H9 (cell line): ENCODE measurements at regions not wholly inside any gene's neighbourhood (a gene's known extent, or its start where the extent isn't known, plus 50 kb on each side); places are given as distances from the start of the nearest gene placed in this dataset.

ENCODE experiments used
- DNase-seq: peaks from one replicate; pipeline ENCODE4 v3.0.0-alpha.2; 2017
- H2AFZ ChIP-seq: one replicate; pipeline ENCODE4 v1.6.1; 2013; ENCODE audit warnings: mild to moderate bottlenecking, low read length, control low read depth, moderate library complexity
- H2AK5ac ChIP-seq: 2 replicates; pipeline ENCODE4 v1.6.1; 2013; ENCODE audit warnings: low read length, control low read depth, mixed read lengths; ENCODE audit not compliant: insufficient read length
- H2BK120ac ChIP-seq: one replicate; pipeline ENCODE4 v1.6.1; 2013; ENCODE audit warnings: low read depth, mild to moderate bottlenecking, low read length, control low read depth, inconsistent platforms; ENCODE audit not compliant: poor library complexity, severe bottlenecking
- H2BK12ac ChIP-seq: 2 replicates; pipeline ENCODE4 v1.6.1; 2013; ENCODE audit warnings: low read length, control low read depth, mixed read lengths, low read depth; ENCODE audit not compliant: insufficient read length
- H2BK15ac ChIP-seq: 2 replicates; pipeline ENCODE4 v1.6.1; 2013; ENCODE audit warnings: low read depth, low read length, control low read depth
- H2BK20ac ChIP-seq: one replicate; pipeline ENCODE4 v1.6.1; 2013; ENCODE audit warnings: low read depth, mild to moderate bottlenecking, low read length, control low read depth, inconsistent platforms; ENCODE audit not compliant: poor library complexity, severe bottlenecking
- H2BK5ac ChIP-seq: 2 replicates; pipeline ENCODE4 v1.6.1; 2013; ENCODE audit warnings: low read length, control low read depth, mixed read lengths; ENCODE audit not compliant: insufficient read length
- H3K14ac ChIP-seq: 2 replicates; pipeline ENCODE4 v1.6.1; 2013; ENCODE audit warnings: low read length, control low read depth; ENCODE audit not compliant: insufficient read depth
- H3K18ac ChIP-seq: 2 replicates; pipeline ENCODE4 v1.6.1; 2013; ENCODE audit warnings: low read depth, mild to moderate bottlenecking, mixed read lengths, low read length, control low read depth; ENCODE audit not compliant: insufficient read length
- H3K23ac ChIP-seq: 2 replicates; pipeline ENCODE4 v1.6.1; 2013; ENCODE audit warnings: low read length, control low read depth, mixed read lengths, low read depth; ENCODE audit not compliant: insufficient read length
- H3K23me2 ChIP-seq: 2 replicates; pipeline ENCODE4 v1.6.1; 2013; ENCODE audit warnings: low read depth, mild to moderate bottlenecking, mixed read lengths, low read length, control low read depth; ENCODE audit not compliant: insufficient read length, poor library complexity, severe bottlenecking
- H3K27ac ChIP-seq: 2 replicates; pipeline ENCODE4 v1.5.1; 2013; ENCODE audit warnings: low read length, control low read depth, mixed read lengths, low read depth; ENCODE audit not compliant: insufficient read length
- H3K27me3 ChIP-seq: 2 replicates; pipeline ENCODE4 v1.6.1; 2013; ENCODE audit warnings: low read length, control low read depth, inconsistent platforms; ENCODE audit not compliant: insufficient read depth
- H3K4ac ChIP-seq: 2 replicates; pipeline ENCODE4 v1.6.1; 2013; ENCODE audit warnings: low read depth, mild to moderate bottlenecking, control low read depth, inconsistent platforms, low read length, moderate library complexity
- H3K4me1 ChIP-seq: 2 replicates; pipeline ENCODE4 v1.6.1; 2013; ENCODE audit warnings: low read length, control low read depth, inconsistent platforms; ENCODE audit not compliant: insufficient read depth
- H3K4me2 ChIP-seq: 2 replicates; pipeline ENCODE4 v1.6.1; 2013; ENCODE audit warnings: low read length, control low read depth, mixed read lengths; ENCODE audit not compliant: insufficient read length, insufficient read depth
- H3K56ac ChIP-seq: 2 replicates; pipeline ENCODE4 v1.6.1; 2013; ENCODE audit warnings: low read depth, mild to moderate bottlenecking, mixed read lengths, low read length, control low read depth; ENCODE audit not compliant: insufficient read length
- H3K79me1 ChIP-seq: 2 replicates; pipeline ENCODE4 v1.6.1; 2013; ENCODE audit warnings: low read depth, mild to moderate bottlenecking, moderate library complexity, low read length, control low read depth, inconsistent platforms; ENCODE audit not compliant: insufficient read depth, poor library complexity, severe bottlenecking
- H3K79me2 ChIP-seq: 2 replicates; pipeline ENCODE4 v1.6.1; 2013; ENCODE audit warnings: low read length, control low read depth, inconsistent platforms; ENCODE audit not compliant: insufficient read depth
- H3K9ac ChIP-seq: 2 replicates; pipeline ENCODE4 v1.6.1; 2013; ENCODE audit warnings: low read length, control low read depth, mixed read lengths; ENCODE audit not compliant: insufficient read length; ENCODE audit errors: extremely low read depth
- H3K9me3 ChIP-seq: one replicate; pipeline ENCODE4 v1.6.1; 2013; ENCODE audit warnings: low read depth, low read length, inconsistent platforms; ENCODE audit not compliant: control insufficient read depth
- H3T11ph ChIP-seq: one replicate; pipeline ENCODE4 v1.6.1; 2013; ENCODE audit warnings: mild to moderate bottlenecking, low read length, control low read depth, inconsistent platforms
- H4K20me1 ChIP-seq: one replicate; pipeline ENCODE4 v1.6.1; 2013; ENCODE audit not compliant: control insufficient read depth, insufficient read length, insufficient read depth
- H4K5ac ChIP-seq: 2 replicates; pipeline ENCODE4 v1.6.1; 2013; ENCODE audit warnings: low read depth, mild to moderate bottlenecking, mixed read lengths, low read length, control low read depth; ENCODE audit not compliant: insufficient read length
- H4K8ac ChIP-seq: replicated peaks from 2 replicates; pipeline ENCODE4 v1.6.1; 2013; ENCODE audit warnings: low read length, control low read depth, mixed read lengths, low read depth; ENCODE audit not compliant: insufficient read length
- H4K91ac ChIP-seq: 2 replicates; pipeline ENCODE4 v1.6.1; 2013; ENCODE audit warnings: low read depth, mild to moderate bottlenecking, moderate library complexity, mixed read lengths, low read length, control low read depth; ENCODE audit not compliant: insufficient read length
- H3K27ac Mint-ChIP-seq, 3 experiments: 2 replicates in 2 of 3; 3 replicates in 1 of 3; pipeline ENCODE4 v1.8.0; 2020 to 2021; ENCODE audit warnings: mixed read lengths in 3 of 3, mild to moderate bottlenecking in 1 of 3, moderate library complexity in 1 of 3
- H3K27me3 Mint-ChIP-seq: 2 replicates; pipeline ENCODE4 v1.8.0; 2021; ENCODE audit warnings: low read depth, mild to moderate bottlenecking, moderate library complexity, mixed read lengths
- H3K36me3 Mint-ChIP-seq, 3 experiments: 2 replicates in 2 of 3; 3 replicates in 1 of 3; pipeline ENCODE4 v1.8.0; 2020 to 2021; ENCODE audit warnings: low read depth in 3 of 3, mixed read lengths in 3 of 3; ENCODE audit not compliant: insufficient read depth in 1 of 3
- H3K4me1 Mint-ChIP-seq, 2 experiments: 2 replicates each; pipeline ENCODE4 v1.8.0; 2020; ENCODE audit warnings: mixed read lengths in 2 of 2
- H3K4me3 Mint-ChIP-seq, 2 experiments: 2 replicates in 1 of 2; 3 replicates in 1 of 2; pipeline ENCODE4 v1.8.0; 2020 to 2021; ENCODE audit warnings: mild to moderate bottlenecking in 2 of 2, mixed read lengths in 2 of 2, moderate library complexity in 1 of 2
- H3K9me3 Mint-ChIP-seq, 2 experiments: 2 replicates in 1 of 2; 3 replicates in 1 of 2; pipeline ENCODE4 v1.8.0; 2020; ENCODE audit warnings: mild to moderate bottlenecking in 2 of 2, mixed read lengths in 2 of 2, moderate library complexity in 1 of 2
- CTCF ChIP-seq: fragments of 200-600 bp; sonication (generic); conservative IDR thresholded peaks from 3 replicates; pipeline ENCODE4 v1.8.0; 2021; ENCODE audit warnings: antibody characterized with exemption, mild to moderate bottlenecking
- WGBS: extraction: QIAGEN DNeasy Blood & Tissue Kit; methylation state at CpG from one replicate; pipeline ENCODE4 v1.1.7; 2013; ENCODE audit warnings: missing lambda C conversion rate, low lambda C conversion rate, mixed read lengths; ENCODE audit not compliant: insufficient read length; ENCODE audit errors: extremely low coverage; 5-methylcytosine and 5-hydroxymethylcytosine counted together

GRCh38 chr20:33910056-33910455 is 83.7 kb upstream of the RALY start:
- Histone ChIP-seq H3K4ac (no peak overlapping the region), H3K23ac (no peak overlapping the region), H2AFZ (no peak overlapping the region), H3K18ac (no peak overlapping the region), H3K4me1 (no peaks in the 10 kb centered on the region), H3K23me2 (no peaks in the 10 kb centered on the region), H3K9me3 (no peaks in the 10 kb centered on the region), H3T11ph (no peak overlapping the region), H4K5ac (no peak overlapping the region), H3K27me3 (no peaks in the 10 kb centered on the region), H4K8ac (no peak overlapping the region), H3K4me2 (no peak overlapping the region), H4K91ac (no peak overlapping the region), H2BK15ac (no peak overlapping the region), H3K79me1 (no peaks in the 10 kb centered on the region), H2BK20ac (no peak overlapping the region), H3K14ac (no peak overlapping the region), H4K20me1 (no peaks in the 10 kb centered on the region), H3K56ac (no peak overlapping the region), H3K9ac (no peak overlapping the region), H2BK5ac (no peak overlapping the region), H2BK120ac (no peak overlapping the region), H2BK12ac (no peak overlapping the region), H3K27ac (no peak overlapping the region), H3K79me2 (no peaks in the 10 kb centered on the region), H2AK5ac (no peak overlapping the region)
- peaks cover 3% of the 10 kb centered on the region; the same call in 1 of the 2 replicates for H3K27me3 Mint-ChIP-seq
- H3K36me3 Mint-ChIP-seq = no peaks in the 10 kb centered on the region
- no peak for DNase-seq
- H3K27ac Mint-ChIP-seq = no peak overlapping the region
- H3K4me3 Mint-ChIP-seq = no peak overlapping the region
- WGBS = no CpG with 5 or more reads among the region's 2 CpGs
- H3K4me1 Mint-ChIP-seq = peaks cover 4 to 5% of the 10 kb centered on the region in 2 experiments
- no peaks in the 10 kb centered on the region for H3K9me3 Mint-ChIP-seq
- no peak for TF ChIP-seq CTCF
